Stimulated activated CD8-positive, alpha-beta memory T cell treated with anti-CD3 and anti-CD28 coated beads, Interleukin-15, amount 100 ng/mL, for 4 hours (primary cell): ENCODE measurements at regions not wholly inside any gene's neighbourhood (a gene's known extent, or its start where the extent isn't known, plus 50 kb on each side); places are given as distances from the start of the nearest gene placed in this dataset.
"Not testable (repeated sequence)": the region's sequence is repeated elsewhere in the genome, so short reads cannot be mapped to it uniquely, and the experiment has no call there.

ENCODE experiments used
- DNase-seq, 2 donors: peaks; one replicate each; pipeline ENCODE4 v3.0.0-alpha.2; 2020; ENCODE audit warnings: low read depth in 2 of 2

- DNase-seq: no peak
Measured at GRCh38 chr13:90868321-90868920, 479.1 kb upstream of the MIR17HG start.

DNA sequence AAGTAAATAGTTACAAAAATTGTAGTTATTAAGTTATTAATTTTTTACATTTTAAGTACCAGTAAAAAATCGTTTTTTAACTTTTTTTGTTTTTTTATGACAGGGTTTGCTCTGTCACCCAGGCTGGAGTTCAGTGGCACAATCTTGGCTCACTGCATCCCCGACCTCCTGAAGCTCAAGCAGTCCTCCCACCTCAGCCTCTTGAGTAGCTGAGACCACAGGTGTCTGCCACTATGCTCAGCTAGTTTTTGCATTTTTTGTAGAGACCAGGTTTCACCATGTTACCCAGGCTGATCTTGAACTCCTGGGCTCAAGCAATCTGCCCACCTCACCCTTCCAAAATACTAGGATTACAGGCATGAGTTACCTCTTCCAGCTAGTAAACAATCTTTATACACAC is 477.9 kb upstream of the MIR17HG start:
- no peak for DNase-seq

- DNase-seq: no peak
Measured at GRCh38 chr13:90872491-90873025, 474.9 kb upstream of the MIR17HG start.

- no peak for DNase-seq
Measured at GRCh38 chr13:90880790-90881189, 466.7 kb upstream of the MIR17HG start.

DNA sequence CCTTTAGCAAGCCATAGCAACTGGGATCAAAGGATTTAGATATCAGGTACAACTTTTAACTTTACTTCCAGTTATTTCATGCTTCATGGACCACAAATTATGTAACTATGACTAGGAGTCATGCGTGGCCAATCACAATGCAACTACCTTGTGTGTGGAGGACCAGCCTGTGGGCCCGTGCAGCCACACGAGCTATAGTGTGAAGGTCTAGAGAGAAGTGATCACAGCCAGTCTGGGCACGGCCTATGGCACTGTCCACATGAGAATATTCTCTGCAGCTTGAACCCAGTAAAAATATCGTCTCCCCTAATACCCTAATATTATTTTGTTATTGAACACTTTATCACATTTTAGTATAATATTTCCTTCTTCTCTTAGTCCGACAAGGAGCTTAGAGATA is 464.9 kb upstream of the MIR17HG start:
- no peak for DNase-seq

DNA sequence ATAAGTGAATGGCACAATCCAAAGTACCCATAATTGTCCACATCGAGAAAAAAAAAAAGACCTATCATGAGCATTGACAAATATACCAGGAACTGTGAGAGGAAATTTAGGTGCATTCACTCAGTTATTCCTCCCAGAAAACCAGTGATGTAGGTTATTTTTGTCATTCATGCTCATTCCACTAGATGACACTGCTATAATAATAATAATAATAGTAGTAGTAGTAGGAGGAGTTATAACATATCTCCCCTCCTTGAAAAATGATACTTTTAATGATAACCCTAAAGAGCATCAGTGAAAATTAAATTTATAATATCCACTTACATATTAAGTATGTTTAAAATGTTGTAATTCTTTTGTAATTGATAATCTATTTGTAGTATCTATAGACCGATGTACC is 463.9 kb upstream of the MIR17HG start:
- no peak for DNase-seq

DNA sequence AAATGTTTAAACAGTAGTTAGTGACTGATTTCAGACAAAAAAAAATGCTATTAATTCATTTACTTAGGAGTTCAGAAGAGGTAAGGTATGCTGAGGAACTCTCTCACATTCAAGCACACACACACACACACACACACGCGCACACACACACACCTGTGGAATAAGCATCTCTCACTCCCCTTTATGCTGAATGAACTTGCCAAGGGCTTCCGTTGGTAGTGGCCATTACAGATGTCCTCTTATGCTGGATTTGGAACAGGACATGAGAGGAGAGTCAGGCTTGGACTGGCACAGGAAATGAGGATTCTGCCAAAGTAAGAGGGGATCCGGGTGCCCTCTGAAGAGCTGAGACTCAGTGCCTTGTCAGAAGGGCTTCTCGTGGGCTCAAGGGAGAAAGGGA is 463.4 kb upstream of the MIR17HG start:
- DNase-seq: no peak

- no peak for DNase-seq
Measured at GRCh38 chr13:90889906-90890834, 457.3 kb upstream of the MIR17HG start.

- DNase-seq: no peak
Measured at GRCh38 chr13:90891329-90891728, 456.2 kb upstream of the MIR17HG start.

DNA sequence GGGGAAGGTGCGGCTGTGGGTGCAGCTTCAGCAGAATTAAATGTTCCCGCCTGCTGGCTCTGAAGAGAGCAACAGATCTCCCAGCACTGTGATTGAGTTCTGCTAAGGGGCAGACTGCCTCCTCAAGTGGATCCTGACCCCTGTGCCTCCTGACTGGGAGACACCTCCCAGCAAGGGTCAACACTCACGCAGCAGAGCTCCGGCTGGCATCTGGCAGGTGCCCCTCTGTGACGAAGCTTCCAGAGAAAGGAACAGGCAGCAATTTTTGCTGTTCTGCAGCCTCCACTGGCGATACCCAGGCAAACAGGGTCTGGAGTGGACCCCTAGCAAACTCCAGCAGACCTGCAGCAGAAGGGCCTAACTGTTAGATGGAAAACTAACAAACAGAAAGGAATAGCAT is 454.3 kb upstream of the MIR17HG start:
- DNase-seq: not testable (repeated sequence)

GRCh38 chr13:90896002-90896401 is 451.5 kb upstream of the MIR17HG start:
- no peak for DNase-seq

DNA sequence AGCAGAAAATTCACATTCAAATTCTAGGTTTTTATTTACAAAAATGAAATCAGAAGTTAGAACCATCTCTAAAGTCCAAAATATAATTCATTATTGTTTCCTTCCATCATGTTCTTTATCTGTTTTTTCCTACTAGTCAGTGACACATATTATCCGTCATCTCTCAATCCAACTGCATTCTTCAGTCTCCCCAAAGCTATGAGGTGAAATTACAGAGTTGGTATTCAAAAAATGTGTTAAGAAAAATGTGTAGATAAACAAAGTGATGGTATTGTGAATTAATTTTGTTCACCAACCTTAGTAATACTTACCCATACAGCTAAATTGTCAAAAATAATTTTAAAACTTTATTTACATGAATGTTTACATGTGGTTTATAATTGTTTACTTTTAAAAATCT is 448.7 kb upstream of the MIR17HG start:
- DNase-seq: no peak

GRCh38 chr13:90899416-90899815 is 448.1 kb upstream of the MIR17HG start:
- no peak for DNase-seq

GRCh38 chr13:90902255-90902654 is 445.2 kb upstream of the MIR17HG start:
- DNase-seq: no peak

DNA sequence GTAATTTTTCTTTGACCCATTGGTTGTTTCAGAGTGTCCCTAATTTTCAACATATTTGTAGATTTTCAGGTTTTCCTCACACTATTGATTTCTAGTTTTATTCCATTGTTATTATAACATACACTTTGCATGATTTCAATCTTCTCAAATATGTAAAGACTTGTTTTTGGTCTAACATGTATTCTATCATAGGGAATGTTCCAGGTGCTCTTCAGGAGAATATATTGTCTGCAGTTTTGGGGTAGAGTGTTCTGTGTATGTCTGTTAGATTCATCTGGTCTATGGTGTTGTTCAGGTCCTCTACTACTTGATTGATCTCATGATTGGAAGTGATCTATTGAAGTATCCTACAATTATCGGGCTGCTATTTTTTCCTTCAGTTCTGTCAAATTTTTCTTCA is 440.9 kb upstream of the MIR17HG start:
- no peak for DNase-seq

GRCh38 chr13:90908792-90909191 is 438.7 kb upstream of the MIR17HG start:
- DNase-seq: no peak

DNA sequence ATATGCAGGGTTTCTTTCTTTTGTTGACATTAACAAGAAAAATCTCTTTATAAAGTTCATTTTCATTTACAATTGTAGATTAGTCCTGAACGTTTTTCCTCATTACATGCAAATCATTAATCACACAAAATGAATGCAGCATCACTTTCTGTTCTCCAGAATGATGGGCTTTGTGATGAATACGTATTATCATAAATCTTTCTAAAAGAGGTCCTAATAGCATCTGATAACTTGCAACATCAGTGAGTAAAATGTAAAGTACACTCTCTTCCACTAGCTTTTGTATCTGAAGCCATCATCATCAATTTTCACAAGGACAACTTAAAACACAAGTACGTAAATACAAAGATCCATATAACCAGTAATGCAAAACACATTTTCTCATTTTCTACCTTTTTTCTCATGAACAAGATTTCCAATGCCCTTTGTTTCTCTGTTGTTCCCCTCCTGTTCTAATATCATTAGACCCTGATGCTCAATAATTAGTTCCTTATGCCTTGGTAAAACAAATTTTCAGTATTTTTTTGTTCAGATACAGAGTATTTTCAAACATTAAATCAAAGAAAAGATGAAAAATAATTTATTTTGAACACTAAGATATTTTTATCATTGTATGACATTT is 437.4 kb upstream of the MIR17HG start:
- DNase-seq: no peak

GRCh38 chr13:90912247-90912646 is 435.2 kb upstream of the MIR17HG start:
- DNase-seq: no peak

- no peak for DNase-seq
Measured at GRCh38 chr13:90918536-90918935, 429.0 kb upstream of the MIR17HG start.

GRCh38 chr13:90919153-90919552 is 428.3 kb upstream of the MIR17HG start:
- no peak for DNase-seq

DNA sequence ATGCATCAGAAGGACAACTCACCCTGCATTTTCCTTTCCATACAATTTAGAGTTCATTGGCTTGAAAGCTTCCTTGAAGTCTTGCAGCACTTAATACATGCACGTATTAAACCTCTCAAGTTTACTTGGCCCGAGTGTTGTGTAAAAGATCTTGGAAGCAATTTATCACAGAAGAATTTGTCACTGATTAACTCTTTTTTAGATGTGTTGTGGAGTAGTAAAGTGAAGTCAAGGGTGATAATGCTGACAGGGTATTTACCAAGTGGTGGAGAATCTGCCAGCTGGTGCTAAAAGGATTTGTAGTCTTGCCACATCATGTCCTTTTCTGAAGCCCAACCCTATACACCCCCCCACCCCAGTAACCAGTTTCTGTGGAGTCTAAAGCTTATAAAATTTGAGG is 421.0 kb upstream of the MIR17HG start:
- no peak for DNase-seq

GRCh38 chr13:90928109-90928508 is 419.4 kb upstream of the MIR17HG start:
- no peak for DNase-seq
